ENCODE measurements at regions not wholly inside any gene's neighbourhood (a gene's known extent, or its start where the extent isn't known, plus 50 kb on each side); places are given as distances from the start of the nearest gene placed in this dataset.

DNA sequence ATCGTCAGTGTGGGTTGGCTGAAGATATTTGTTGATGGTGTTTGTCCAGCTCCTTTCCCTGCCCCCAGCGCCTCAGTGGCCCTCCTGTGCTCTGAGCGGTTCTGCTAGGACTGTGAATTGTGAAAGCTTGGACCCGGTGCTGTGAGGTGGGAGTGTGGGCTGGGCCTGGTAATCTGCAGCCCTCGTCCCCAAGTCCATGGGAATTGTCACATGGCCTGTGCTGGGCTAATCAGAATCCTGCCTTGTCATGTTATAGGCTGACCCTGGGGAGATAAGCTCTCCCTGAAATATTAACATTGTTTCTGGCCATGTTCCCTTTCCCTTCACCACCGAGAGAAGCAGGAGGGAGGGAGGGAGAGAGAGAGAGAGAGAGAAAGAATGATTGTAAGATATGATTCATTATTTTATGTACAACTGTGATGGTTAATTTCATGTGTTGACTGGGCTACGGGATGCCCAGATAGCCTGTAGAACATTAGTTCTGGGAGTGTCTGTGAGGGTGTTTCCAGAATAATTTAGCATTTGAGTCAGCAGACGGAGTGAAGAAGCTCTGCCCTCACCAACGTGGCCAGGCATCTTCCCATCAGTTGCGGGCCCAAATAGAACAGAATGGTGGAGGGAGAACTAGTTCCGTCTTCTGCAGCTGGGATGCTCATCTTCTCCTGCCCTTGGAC is 62.4 kb downstream of the TFAP2C start:
- peak; percentile 27 for DNase-seq (ENCODE audit: unreplicated experiment)
- POLR2A ChIA-PET: interaction anchor here (0.6 to 3.4 kb wide), 3 partner anchors 33 to 523 kb away, joined by 3 to 28 read pairs (median 3); partner anchors contain the start of gene TFAP2C
- H3K4me3 Mint-ChIP-seq (ENCODE audit: unreplicated experiment): no peak overlapping the region
- intact Hi-C loops (cut with micrococcal nuclease): no loop called here
- no peaks in the 10 kb centered on the region for H3K9me3 Mint-ChIP-seq (ENCODE audit: unreplicated experiment)
- no peaks in the 10 kb centered on the region for H3K27me3 Mint-ChIP-seq (ENCODE audit: insufficient read depth, unreplicated experiment)
- H3K4me1 Mint-ChIP-seq (ENCODE audit: insufficient read depth, unreplicated experiment): peaks cover 19% of the 10 kb centered on the region
- TF ChIP-seq, protein P1, sequence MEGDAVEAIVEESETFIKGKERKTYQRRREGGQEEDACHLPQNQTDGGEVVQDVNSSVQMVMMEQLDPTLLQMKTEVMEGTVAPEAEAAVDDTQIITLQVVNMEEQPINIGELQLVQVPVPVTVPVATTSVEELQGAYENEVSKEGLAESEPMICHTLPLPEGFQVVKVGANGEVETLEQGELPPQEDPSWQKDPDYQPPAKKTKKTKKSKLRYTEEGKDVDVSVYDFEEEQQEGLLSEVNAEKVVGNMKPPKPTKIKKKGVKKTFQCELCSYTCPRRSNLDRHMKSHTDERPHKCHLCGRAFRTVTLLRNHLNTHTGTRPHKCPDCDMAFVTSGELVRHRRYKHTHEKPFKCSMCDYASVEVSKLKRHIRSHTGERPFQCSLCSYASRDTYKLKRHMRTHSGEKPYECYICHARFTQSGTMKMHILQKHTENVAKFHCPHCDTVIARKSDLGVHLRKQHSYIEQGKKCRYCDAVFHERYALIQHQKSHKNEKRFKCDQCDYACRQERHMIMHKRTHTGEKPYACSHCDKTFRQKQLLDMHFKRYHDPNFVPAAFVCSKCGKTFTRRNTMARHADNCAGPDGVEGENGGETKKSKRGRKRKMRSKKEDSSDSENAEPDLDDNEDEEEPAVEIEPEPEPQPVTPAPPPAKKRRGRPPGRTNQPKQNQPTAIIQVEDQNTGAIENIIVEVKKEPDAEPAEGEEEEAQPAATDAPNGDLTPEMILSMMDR (IDR thresholded peaks at IDR 0.05; ENCODE audit: unreplicated experiment): no peak
- H3K27ac Mint-ChIP-seq (ENCODE audit: low read depth, unreplicated experiment): no peak overlapping the region
- CTCF ChIA-PET: interaction anchor here (0.6 kb wide), 1 partner anchor 29 kb away, joined by 3 read pairs; no protein-coding TSS in a partner anchor
- H3K36me3 Mint-ChIP-seq (ENCODE audit: insufficient read depth, unreplicated experiment): no peaks in the 10 kb centered on the region
- no TSS peak for BruUV-seq (replicated peaks)

DNA sequence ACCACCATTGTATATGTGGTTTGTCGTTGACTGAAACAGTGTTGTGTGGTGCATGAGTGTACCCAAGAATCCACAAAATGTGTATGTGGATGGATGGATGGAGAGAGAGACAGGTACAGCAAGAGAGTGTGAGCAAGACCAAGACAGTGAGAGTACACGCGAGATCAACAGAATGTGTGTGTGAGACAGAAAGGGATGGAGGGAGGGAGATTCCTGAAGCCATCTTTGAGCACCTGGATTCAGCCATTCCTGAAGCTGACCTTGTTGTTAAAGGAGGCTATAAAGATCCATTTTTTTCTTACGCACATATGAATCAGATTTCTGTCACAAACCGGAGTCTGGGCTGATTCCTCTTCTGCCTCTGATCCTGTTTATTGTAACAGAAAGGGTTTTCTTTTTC is 64.1 kb downstream of the TFAP2C start:
- Mint-ChIP-seq H3K36me3 (ENCODE audit: insufficient read depth, unreplicated experiment) (no peaks in the 10 kb centered on the region), H3K9me3 (ENCODE audit: unreplicated experiment) (no peaks in the 10 kb centered on the region), H3K4me3 (ENCODE audit: unreplicated experiment) (no peak overlapping the region), H3K27me3 (ENCODE audit: insufficient read depth, unreplicated experiment) (no peaks in the 10 kb centered on the region), H3K27ac (ENCODE audit: low read depth, unreplicated experiment) (no peak overlapping the region), H3K4me1 (ENCODE audit: insufficient read depth, unreplicated experiment) (peaks cover 19% of the 10 kb centered on the region)
- no TSS peak for BruUV-seq (replicated peaks)
- intact Hi-C loops (cut with micrococcal nuclease): no loop called here
- no peak for DNase-seq (ENCODE audit: unreplicated experiment)
- TF ChIP-seq, protein P1 (IDR thresholded peaks at IDR 0.05; ENCODE audit: unreplicated experiment): no peak
- POLR2A ChIA-PET: interaction anchor here (0.7 kb wide), 1 partner anchor 270 kb away, joined by 3 read pairs; no protein-coding TSS in a partner anchor
- CTCF ChIA-PET: interaction anchor here (1.0 kb wide), 1 partner anchor 24 kb away, joined by 3 read pairs; no protein-coding TSS in a partner anchor

DNA sequence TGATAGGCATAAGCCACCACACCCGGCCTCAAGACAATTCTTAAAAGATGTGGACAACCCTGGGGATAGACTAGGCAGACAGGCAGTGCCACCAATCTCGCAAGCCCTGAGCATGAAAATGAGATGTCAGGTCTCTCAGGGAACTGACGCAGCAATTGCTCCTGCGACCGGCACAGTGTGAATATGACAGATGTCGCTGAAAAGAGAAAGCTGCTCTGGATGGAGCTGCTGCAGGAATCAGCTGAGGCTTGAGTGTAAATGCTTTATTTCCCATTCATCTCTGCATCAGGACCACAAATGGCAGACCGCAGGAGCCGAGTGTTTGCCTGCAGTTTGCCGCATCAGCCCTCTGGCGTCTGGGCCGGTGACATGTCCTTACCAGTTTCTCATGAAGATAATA is 68.4 kb downstream of the TFAP2C start:
- no peaks in the 10 kb centered on the region for H3K9me3 Mint-ChIP-seq (ENCODE audit: unreplicated experiment)
- no peak overlapping the region for H3K4me3 Mint-ChIP-seq (ENCODE audit: unreplicated experiment)
- ChIA-PET CTCF (interaction anchor here (0.6 kb wide), 1 partner anchor 499 kb away, joined by 3 read pairs; no protein-coding TSS in a partner anchor), POLR2A (no interaction called here)
- TF ChIP-seq, protein P1 (IDR thresholded peaks at IDR 0.05; ENCODE audit: unreplicated experiment): no peak
- H3K27me3 Mint-ChIP-seq (ENCODE audit: insufficient read depth, unreplicated experiment): no peaks in the 10 kb centered on the region
- no peaks in the 10 kb centered on the region for H3K4me1 Mint-ChIP-seq (ENCODE audit: insufficient read depth, unreplicated experiment)
- H3K36me3 Mint-ChIP-seq (ENCODE audit: insufficient read depth, unreplicated experiment): peaks cover 6% of the 10 kb centered on the region
- no peak overlapping the region for H3K27ac Mint-ChIP-seq (ENCODE audit: low read depth, unreplicated experiment)
- intact Hi-C loops (cut with micrococcal nuclease): no loop called here
- DNase-seq (ENCODE audit: unreplicated experiment): no peak
- BruUV-seq (replicated peaks): no TSS peak

DNA sequence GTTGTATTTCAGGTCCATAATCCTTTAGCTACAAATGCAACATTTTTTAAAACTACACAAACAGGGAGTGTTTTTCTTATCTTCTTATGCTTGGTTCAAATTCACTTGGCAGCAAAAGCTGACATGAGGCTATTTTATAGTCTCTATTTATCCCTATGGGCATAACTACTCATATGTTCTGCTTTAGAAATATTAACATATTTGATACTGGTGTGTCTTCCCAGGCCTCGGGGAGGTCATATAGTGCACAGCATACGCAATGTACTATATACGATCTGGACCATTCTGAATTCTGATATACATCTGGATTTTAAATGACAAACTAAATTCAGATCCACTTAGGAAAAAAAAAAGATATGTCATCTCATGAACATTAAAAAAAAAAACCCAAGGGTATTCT is 69.2 kb downstream of the TFAP2C start:
- DNase-seq (ENCODE audit: unreplicated experiment): no peak
- H3K9me3 Mint-ChIP-seq (ENCODE audit: unreplicated experiment): no peaks in the 10 kb centered on the region
- H3K27ac Mint-ChIP-seq (ENCODE audit: low read depth, unreplicated experiment): no peak overlapping the region
- intact Hi-C loops (cut with micrococcal nuclease): no loop called here
- peaks cover 6% of the 10 kb centered on the region for H3K36me3 Mint-ChIP-seq (ENCODE audit: insufficient read depth, unreplicated experiment)
- no TSS peak for BruUV-seq (replicated peaks)
- ChIA-PET CTCF (interaction anchor here (0.6 kb wide), 1 partner anchor 56 kb away, joined by 3 read pairs; no protein-coding TSS in a partner anchor), POLR2A (interaction anchor here (0.6 to 1.1 kb wide), 2 partner anchors 9 to 30 kb away, joined by 3 to 4 read pairs; no protein-coding TSS in a partner anchor)
- TF ChIP-seq, protein P1 (IDR thresholded peaks at IDR 0.05; ENCODE audit: unreplicated experiment): no peak
- no peaks in the 10 kb centered on the region for H3K27me3 Mint-ChIP-seq (ENCODE audit: insufficient read depth, unreplicated experiment)
- H3K4me1 Mint-ChIP-seq (ENCODE audit: insufficient read depth, unreplicated experiment): no peaks in the 10 kb centered on the region
- no peak overlapping the region for H3K4me3 Mint-ChIP-seq (ENCODE audit: unreplicated experiment)
